NB4 (cell line): ENCODE measurements at regions not wholly inside any gene's neighbourhood (a gene's known extent, or its start where the extent isn't known, plus 50 kb on each side); places are given as distances from the start of the nearest gene placed in this dataset.

Source experiments
- POLR2A ChIP-seq: IDR thresholded peaks from 2 replicates; pipeline ENCODE4 v1.6.1; 2011; ENCODE audit warnings: mild to moderate bottlenecking; ENCODE audit not compliant: insufficient read length; ENCODE audit errors: extremely low read depth
- TF ChIP-seq, protein P1 (sequence below): IDR thresholded peaks from one replicate; pipeline ENCODE4 v1.5.1; 2012; ENCODE audit warnings: low read depth, low read length
- TF ChIP-seq, protein P2 (sequence below): IDR thresholded peaks from 2 replicates; pipeline ENCODE4 v1.6.1; 2011; ENCODE audit warnings: low read depth, low read length

DNA sequence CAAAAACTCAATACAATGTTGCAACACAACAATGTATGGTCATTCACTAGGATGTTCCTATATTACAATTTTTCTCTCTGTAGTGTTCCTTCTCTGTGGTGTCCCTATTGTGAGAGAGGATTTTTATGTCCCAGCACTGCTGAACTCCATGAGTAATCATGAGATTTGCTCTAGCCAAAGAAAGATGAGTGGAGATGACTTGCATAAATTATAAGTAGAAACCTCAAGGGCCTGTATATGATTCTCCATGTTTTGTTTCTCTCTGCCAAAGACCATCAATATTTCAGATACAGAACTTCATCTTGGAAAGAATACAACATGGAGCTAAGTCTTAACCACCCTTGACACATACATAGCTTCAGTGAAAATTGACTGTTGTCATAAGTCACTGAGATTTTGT lies 579.1 kb downstream of the TMTC2 start:
- no peak for TF ChIP-seq POLR2A
- TF ChIP-seq, protein P1, sequence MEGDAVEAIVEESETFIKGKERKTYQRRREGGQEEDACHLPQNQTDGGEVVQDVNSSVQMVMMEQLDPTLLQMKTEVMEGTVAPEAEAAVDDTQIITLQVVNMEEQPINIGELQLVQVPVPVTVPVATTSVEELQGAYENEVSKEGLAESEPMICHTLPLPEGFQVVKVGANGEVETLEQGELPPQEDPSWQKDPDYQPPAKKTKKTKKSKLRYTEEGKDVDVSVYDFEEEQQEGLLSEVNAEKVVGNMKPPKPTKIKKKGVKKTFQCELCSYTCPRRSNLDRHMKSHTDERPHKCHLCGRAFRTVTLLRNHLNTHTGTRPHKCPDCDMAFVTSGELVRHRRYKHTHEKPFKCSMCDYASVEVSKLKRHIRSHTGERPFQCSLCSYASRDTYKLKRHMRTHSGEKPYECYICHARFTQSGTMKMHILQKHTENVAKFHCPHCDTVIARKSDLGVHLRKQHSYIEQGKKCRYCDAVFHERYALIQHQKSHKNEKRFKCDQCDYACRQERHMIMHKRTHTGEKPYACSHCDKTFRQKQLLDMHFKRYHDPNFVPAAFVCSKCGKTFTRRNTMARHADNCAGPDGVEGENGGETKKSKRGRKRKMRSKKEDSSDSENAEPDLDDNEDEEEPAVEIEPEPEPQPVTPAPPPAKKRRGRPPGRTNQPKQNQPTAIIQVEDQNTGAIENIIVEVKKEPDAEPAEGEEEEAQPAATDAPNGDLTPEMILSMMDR: no peak
- TF ChIP-seq, protein P2, sequence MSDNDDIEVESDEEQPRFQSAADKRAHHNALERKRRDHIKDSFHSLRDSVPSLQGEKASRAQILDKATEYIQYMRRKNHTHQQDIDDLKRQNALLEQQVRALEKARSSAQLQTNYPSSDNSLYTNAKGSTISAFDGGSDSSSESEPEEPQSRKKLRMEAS: no peak
